NCI-H1417 (cell line): ENCODE measurements at regions not wholly inside any gene's neighbourhood (a gene's known extent, or its start where the extent isn't known, plus 50 kb on each side); places are given as distances from the start of the nearest gene placed in this dataset.
"Not testable (repeated sequence)": the region's sequence is repeated elsewhere in the genome, so short reads cannot be mapped to it uniquely, and the experiment has no call there.

Experiments
- DNase-seq, 3 experiments: peaks; one replicate each; lab custom pipeline; 2025; lab: John Stamatoyannopoulos, UW

GRCh38 chr16:46387720-46388119 is 233.5 kb downstream of the SHCBP1 start:
- DNase-seq, result not testable (repeated sequence)

- DNase-seq, result not testable (repeated sequence)
Measured at GRCh38 chr16:46386805-46387620, 234.2 kb downstream of the SHCBP1 start.

DNA sequence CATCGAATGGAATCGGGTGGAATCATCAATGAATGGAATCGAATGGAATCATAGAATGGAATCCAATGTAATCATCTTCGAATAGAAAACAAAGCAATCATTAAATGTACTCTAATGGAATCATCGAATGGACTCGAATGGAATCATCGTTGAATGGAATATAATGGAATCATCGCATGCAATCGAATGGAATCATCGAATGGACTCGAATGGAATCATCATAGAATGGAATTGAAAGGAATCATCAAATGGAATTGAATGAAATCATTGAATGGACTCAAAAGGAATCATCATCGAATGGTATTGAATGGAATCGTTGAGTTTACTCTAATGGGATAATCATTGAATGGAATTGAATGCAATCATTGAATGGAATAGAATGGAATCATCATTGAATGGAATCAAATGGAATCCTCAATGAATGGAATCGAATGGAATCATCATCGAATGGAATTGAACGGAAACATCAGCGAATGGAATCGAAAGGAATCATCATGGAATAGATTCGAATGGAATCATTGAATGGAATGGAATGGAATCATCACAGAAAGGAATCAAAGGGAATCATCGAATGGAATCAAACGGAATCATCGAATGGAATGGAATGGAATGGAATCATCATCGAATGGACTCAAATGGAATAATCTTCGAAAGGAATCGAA is 234.9 kb downstream of the SHCBP1 start:
- not testable (repeated sequence) for DNase-seq

GRCh38 chr16:46384285-46385061 is 236.7 kb downstream of the SHCBP1 start:
- not testable (repeated sequence) for DNase-seq

DNA sequence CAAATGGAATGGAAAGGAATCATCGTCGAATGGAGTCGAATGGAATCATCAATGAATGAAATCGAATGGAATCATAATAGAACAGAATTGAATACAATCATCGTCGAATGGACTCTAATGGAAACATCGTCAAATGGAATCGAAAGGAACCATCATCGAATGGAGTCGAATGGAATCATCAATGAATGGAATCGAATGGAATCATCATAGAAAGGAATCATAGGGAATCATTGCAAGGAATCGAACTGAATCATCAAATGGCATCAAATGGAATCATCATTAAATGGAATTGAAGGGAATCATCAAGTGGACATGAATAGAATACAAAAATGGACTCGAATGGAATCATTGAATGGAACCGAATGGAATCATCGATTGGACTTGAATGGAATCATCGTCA is 237.6 kb downstream of the SHCBP1 start:
- not testable (repeated sequence) for DNase-seq

GRCh38 chr16:46382791-46383541 is 238.2 kb downstream of the SHCBP1 start:
- DNase-seq, result not testable (repeated sequence)

GRCh38 chr16:46382079-46382478 is 239.1 kb downstream of the SHCBP1 start:
- DNase-seq, result not testable (repeated sequence)

DNA sequence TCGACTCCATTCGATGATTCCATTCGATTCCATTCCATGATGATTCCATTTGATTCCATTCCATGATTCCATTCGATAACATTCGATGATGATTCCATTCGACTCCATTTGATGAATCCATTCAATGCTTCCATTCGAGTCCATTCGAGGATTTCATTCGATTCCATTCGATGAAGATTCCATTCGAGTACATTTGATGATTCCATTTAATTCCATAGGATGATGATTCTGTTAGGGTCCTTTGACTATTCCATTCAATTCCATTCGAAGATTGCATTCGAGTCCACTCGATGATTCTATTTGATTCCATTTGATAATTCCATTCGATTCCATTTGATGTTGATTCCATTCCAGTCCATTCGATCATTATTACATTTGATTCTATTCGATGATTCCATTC is 239.8 kb downstream of the SHCBP1 start:
- not testable (repeated sequence) for DNase-seq
